Parathyroid adenoma (tissue), 2 donors: ENCODE measurements at regions not wholly inside any gene's neighbourhood (a gene's known extent, or its start where the extent isn't known, plus 50 kb on each side); places are given as distances from the start of the nearest gene placed in this dataset.

Experiments used
- H2AFZ ChIP-seq: fragments of 300-600 bp; sonication (generic); one replicate; pipeline ENCODE4 v1.7.0; 2017; ENCODE audit warnings: antibody characterized with exemption, mild to moderate bottlenecking
- H3K27ac ChIP-seq: fragments of 300-600 bp; sonication (generic); one replicate; pipeline ENCODE4 v1.7.0; 2017
- H3K27me3 ChIP-seq: fragments of 300-600 bp; sonication (generic); one replicate; pipeline ENCODE4 v1.7.0; 2017; ENCODE audit warnings: low read length; ENCODE audit not compliant: control insufficient read depth, insufficient read depth
- H3K36me3 ChIP-seq: fragments of 300-600 bp; sonication (generic); one replicate; pipeline ENCODE4 v1.7.0; 2017; ENCODE audit warnings: low read length; ENCODE audit not compliant: control insufficient read depth, insufficient read depth
- H3K4me1 ChIP-seq: fragments of 300-600 bp; sonication (generic); one replicate; pipeline ENCODE4 v1.7.0; 2017; ENCODE audit warnings: control low read depth
- H3K4me2 ChIP-seq: fragments of 300-600 bp; sonication (generic); one replicate; pipeline ENCODE4 v1.7.0; 2017; ENCODE audit warnings: low read length
- H3K4me3 ChIP-seq: fragments of 300-600 bp; sonication (generic); one replicate; pipeline ENCODE4 v1.7.0; 2017; ENCODE audit warnings: low read depth, low read length
- H3K79me2 ChIP-seq: fragments of 300-600 bp; sonication (generic); one replicate; pipeline ENCODE4 v1.7.0; 2017; ENCODE audit warnings: control low read depth
- H3K9ac ChIP-seq: fragments of 300-600 bp; sonication (generic); one replicate; pipeline ENCODE4 v1.7.0; 2017; ENCODE audit warnings: mild to moderate bottlenecking
- H3K9me3 ChIP-seq: fragments of 300-600 bp; sonication (generic); one replicate; pipeline ENCODE4 v1.7.0; 2017; ENCODE audit warnings: low read length; ENCODE audit not compliant: control insufficient read depth
- CTCF ChIP-seq: fragments of 300-600 bp; sonication (generic); IDR thresholded peaks from one replicate; pipeline ENCODE4 v1.7.0; 2017; ENCODE audit warnings: antibody characterized with exemption, mild to moderate bottlenecking
- donor health status: primary hyperparathyroidism.

GRCh38 chr1:204752688-204753040 is 67.1 kb upstream of the LRRN2 start:
- Histone ChIP-seq H3K36me3 (no peaks in the 10 kb centered on the region), H3K9ac (no peak overlapping the region), H3K4me1 (no peaks in the 10 kb centered on the region), H3K79me2 (no peaks in the 10 kb centered on the region), H3K4me3 (no peak overlapping the region), H3K9me3 (no peaks in the 10 kb centered on the region), H3K4me2 (no peak overlapping the region), H2AFZ (no peak overlapping the region), H3K27ac (no peak overlapping the region), H3K27me3 (no peaks in the 10 kb centered on the region)
- TF ChIP-seq CTCF: no peak

- Histone ChIP-seq H3K9ac (no peak overlapping the region), H3K36me3 (no peaks in the 10 kb centered on the region), H3K79me2 (no peaks in the 10 kb centered on the region), H3K9me3 (no peaks in the 10 kb centered on the region), H3K27ac (no peak overlapping the region), H2AFZ (no peak overlapping the region), H3K27me3 (no peaks in the 10 kb centered on the region), H3K4me2 (no peak overlapping the region), H3K4me3 (no peak overlapping the region), H3K4me1 (no peaks in the 10 kb centered on the region)
- no peak for TF ChIP-seq CTCF
Measured at GRCh38 chr1:204754821-204755220, 69.3 kb upstream of the LRRN2 start.

DNA sequence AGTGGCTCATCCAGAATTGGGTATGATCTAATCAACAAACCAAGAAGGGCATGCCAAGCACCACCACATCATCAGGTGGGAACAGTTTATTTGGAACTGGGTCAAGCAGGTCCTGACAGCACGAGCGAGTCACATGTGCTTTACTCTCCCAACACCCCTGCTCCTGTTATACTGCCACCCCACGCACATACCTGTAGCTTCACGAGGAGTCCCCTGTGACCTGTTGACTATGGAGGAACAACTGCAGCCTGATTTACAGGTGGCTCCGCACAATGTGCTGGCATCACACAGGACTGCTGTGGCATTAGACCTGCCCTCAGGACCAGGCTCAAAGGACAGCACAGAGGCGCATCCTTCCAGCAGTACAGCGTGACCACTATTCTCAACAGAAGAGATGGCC is 70.8 kb upstream of the LRRN2 start:
- no peak overlapping the region for H2AFZ ChIP-seq
- H3K4me2 ChIP-seq: no peak overlapping the region
- H3K9ac ChIP-seq: no peak overlapping the region
- H3K4me1 ChIP-seq: no peaks in the 10 kb centered on the region
- no peaks in the 10 kb centered on the region for H3K79me2 ChIP-seq
- no peaks in the 10 kb centered on the region for H3K9me3 ChIP-seq
- H3K4me3 ChIP-seq: no peak overlapping the region
- no peak for TF ChIP-seq CTCF
- H3K27me3 ChIP-seq: no peaks in the 10 kb centered on the region
- no peak overlapping the region for H3K27ac ChIP-seq
- H3K36me3 ChIP-seq: no peaks in the 10 kb centered on the region

GRCh38 chr1:204756811-204757210 is 71.3 kb upstream of the LRRN2 start:
- H3K36me3 ChIP-seq: no peaks in the 10 kb centered on the region
- no peak overlapping the region for H3K4me3 ChIP-seq
- no peak overlapping the region for H3K4me2 ChIP-seq
- H3K4me1 ChIP-seq: no peaks in the 10 kb centered on the region
- H3K79me2 ChIP-seq: no peaks in the 10 kb centered on the region
- H3K27ac ChIP-seq: no peak overlapping the region
- H2AFZ ChIP-seq: no peak overlapping the region
- no peak for TF ChIP-seq CTCF
- no peaks in the 10 kb centered on the region for H3K9me3 ChIP-seq
- H3K27me3 ChIP-seq: no peaks in the 10 kb centered on the region
- H3K9ac ChIP-seq: no peak overlapping the region

DNA sequence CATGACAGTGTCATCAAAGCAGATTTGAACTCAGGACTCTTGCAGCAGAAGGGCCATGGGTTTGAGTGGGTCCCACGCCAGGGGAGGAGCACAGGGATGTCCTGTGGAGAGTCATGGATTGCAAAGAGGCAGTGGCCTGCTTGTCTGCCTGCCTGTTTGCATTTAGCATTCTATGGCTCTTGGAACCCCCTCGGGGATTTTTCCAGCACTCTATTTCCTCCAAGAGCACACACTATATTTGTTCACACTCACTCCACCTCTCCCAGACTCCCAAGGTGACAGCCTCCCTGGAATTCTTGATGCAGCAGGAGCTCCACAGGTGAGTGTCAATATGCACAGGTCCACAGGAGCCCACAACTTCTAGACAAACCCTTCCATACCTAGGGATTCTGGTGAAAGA is 73.1 kb upstream of the LRRN2 start:
- Histone ChIP-seq H3K27me3 (no peaks in the 10 kb centered on the region), H3K4me1 (no peaks in the 10 kb centered on the region), H2AFZ (no peak overlapping the region), H3K36me3 (no peaks in the 10 kb centered on the region), H3K9ac (no peak overlapping the region), H3K27ac (no peak overlapping the region), H3K4me3 (no peak overlapping the region), H3K9me3 (no peaks in the 10 kb centered on the region), H3K79me2 (no peaks in the 10 kb centered on the region), H3K4me2 (no peak overlapping the region)
- TF ChIP-seq CTCF: no peak
